A549 (cell line): ENCODE measurements at regions not wholly inside any gene's neighbourhood (a gene's known extent, or its start where the extent isn't known, plus 50 kb on each side); places are given as distances from the start of the nearest gene placed in this dataset.
A peak's percentile ranks its signal among the peaks of the same experiment; 100 is the strongest.

Experiments used
- ATAC-seq, 2 experiments: fragments of 200-7000 bp in 1 of 2; fragments of >200 bp in 1 of 2; cut with Nextera tagmentation in 1 of 2; cut with Tn5 transposase in 1 of 2; 3 replicates each; pipeline versions ENCODE4 v1.8.0 to v1.9.1; 2018 to 2020; ENCODE audit warnings: mild to moderate bottlenecking in 1 of 2, moderate library complexity in 1 of 2
- CTCF ChIA-PET: fragments of 300-600 bp; sonication (Branson Sonifier 250); formaldehyde crosslinking; extraction: SDS; loops from one replicate; lab custom pipeline; 2021; ENCODE audit warnings: antibody characterized with exemption, inconsistent platforms; lab: Yijun Ruan, JAX
- POLR2A ChIA-PET: fragments of 350-600 bp; formaldehyde crosslinking; extraction: SDS; loops from one replicate; lab custom pipeline; 2021; ENCODE audit warnings: antibody characterized with exemption, inconsistent platforms; lab: Yijun Ruan, JAX
- DNase-seq, 2 experiments: peaks; one replicate each; pipeline versions ENCODE4 v3.0.0 to v3.0.0-alpha.2; 2011 to 2016; ENCODE audit warnings: low read depth in 1 of 2, low spot score in 1 of 2
- FAIRE-seq: peaks from 2 replicates; lab custom pipeline; 2011; peaks lifted over from hg19 to GRCh38; lab: Jason Lieb, UNC
- H3K27ac ChIP-seq, 2 experiments: fragments of >200 bp; sonication (Bioruptor Twin); formaldehyde crosslinking; 3 replicates each; pipeline ENCODE4 v1.5.1; 2016 to 2017
- H3K4me1 ChIP-seq: fragments of >200 bp; sonication (Bioruptor Twin); formaldehyde crosslinking; 3 replicates; pipeline ENCODE4 v1.6.1; 2016
- H3K4me2 ChIP-seq: fragments of >200 bp; sonication (Bioruptor Twin); formaldehyde crosslinking; 3 replicates; pipeline ENCODE4 v1.6.1; 2016
- H3K4me3 ChIP-seq: fragments of >200 bp; sonication (Bioruptor Twin); formaldehyde crosslinking; 3 replicates; pipeline ENCODE4 v1.5.1; 2016
- H3K9me3 ChIP-seq: fragments of >200 bp; sonication (Bioruptor Twin); formaldehyde crosslinking; 3 replicates; pipeline ENCODE4 v1.6.1; 2016
- BHLHE40 ChIP-seq: IDR thresholded peaks from 2 replicates; pipeline ENCODE4 v1.6.1; 2012; ENCODE audit warnings: low read depth, low read length, inconsistent platforms
- CHD2 ChIP-seq: fragments of 150-350 bp; IDR thresholded peaks from 2 replicates; pipeline ENCODE4 v1.6.1; 2014; ENCODE audit warnings: low read length; ENCODE audit not compliant: partially characterized antibody
- CTCF ChIP-seq: fragments of >200 bp; sonication (Bioruptor Twin); formaldehyde crosslinking; IDR thresholded peaks from 3 replicates; pipeline ENCODE4 v1.5.1; 2016
- E2F6 ChIP-seq: IDR thresholded peaks from 2 replicates; pipeline ENCODE4 v1.6.1; 2012; ENCODE audit warnings: low read depth, borderline replicate concordance
- ELK1 ChIP-seq: fragments of 150-350 bp; IDR thresholded peaks from 2 replicates; pipeline ENCODE4 v1.6.1; 2014; ENCODE audit warnings: low read depth, mild to moderate bottlenecking, low read length
- FOSB ChIP-seq: fragments of 250-450 bp; sonication (Bioruptor Pico); IDR thresholded peaks from 2 replicates; pipeline ENCODE4 v1.5.0; 2020; ENCODE audit warnings: mild to moderate bottlenecking, moderate library complexity
- GATA3 ChIP-seq: IDR thresholded peaks from 2 replicates; pipeline ENCODE4 v1.6.1; 2012; ENCODE audit warnings: borderline replicate concordance
- HOXB13 ChIP-seq: fragments of 250-450 bp; sonication (Bioruptor Pico); IDR thresholded peaks from 2 replicates; pipeline ENCODE4 v1.5.0; 2020; ENCODE audit warnings: low read depth, mild to moderate bottlenecking, moderate library complexity
- HOXB5 ChIP-seq: fragments of 250-450 bp; sonication (Bioruptor Pico); IDR thresholded peaks from 2 replicates; pipeline ENCODE4 v1.5.0; 2020; ENCODE audit warnings: mild to moderate bottlenecking, moderate library complexity
- MAFK ChIP-seq: fragments of 450-650 bp; IDR thresholded peaks from 2 replicates; pipeline ENCODE4 v1.6.1; 2014; ENCODE audit not compliant: partially characterized antibody
- MAX ChIP-seq: IDR thresholded peaks from 2 replicates; pipeline ENCODE4 v1.6.1; 2012
- MYC ChIP-seq: IDR thresholded peaks from 2 replicates; pipeline ENCODE4 v1.6.1; 2012; ENCODE audit warnings: mild to moderate bottlenecking, inconsistent platforms, low read length, improper control_type of control experiment, borderline replicate concordance
- NFE2L2 ChIP-seq: fragments of 150-350 bp; conservative IDR thresholded peaks from 2 replicates; pipeline ENCODE4 v1.6.1; 2014; ENCODE audit warnings: low read length
- NPAS2 ChIP-seq: fragments of 250-450 bp; sonication (Bioruptor Pico); IDR thresholded peaks from 2 replicates; pipeline ENCODE4 v1.8.0; 2022; ENCODE audit warnings: mild to moderate bottlenecking, moderate library complexity, borderline replicate concordance
- PBX3 ChIP-seq: IDR thresholded peaks from 2 replicates; pipeline ENCODE4 v1.6.1; 2012
- RCOR1 ChIP-seq: fragments of 150-350 bp; IDR thresholded peaks from 2 replicates; pipeline ENCODE4 v1.6.1; 2014; ENCODE audit warnings: antibody characterized with exemption, low read length, low read depth
- RFX5 ChIP-seq: fragments of 450-650 bp; IDR thresholded peaks from 2 replicates; pipeline ENCODE4 v1.7.1; 2014; ENCODE audit warnings: antibody characterized with exemption, mild to moderate bottlenecking, moderate library complexity
- TFCP2L1 ChIP-seq: fragments of 250-450 bp; sonication (Bioruptor Pico); IDR thresholded peaks from 2 replicates; pipeline ENCODE4 v1.5.0; 2021; ENCODE audit warnings: mild to moderate bottlenecking
- TP53 ChIP-seq: fragments of 250-450 bp; sonication (Bioruptor Pico); IDR thresholded peaks from 2 replicates; pipeline ENCODE4 v1.5.0; 2021; ENCODE audit warnings: mild to moderate bottlenecking, moderate library complexity
- ZSCAN20 ChIP-seq: fragments of 250-450 bp; sonication (Bioruptor Pico); IDR thresholded peaks from 2 replicates; pipeline ENCODE4 v1.8.0; 2022; ENCODE audit warnings: mild to moderate bottlenecking, moderate library complexity
- WGBS: methylation state at CpG from one replicate; pipeline ENCODE4 v1.1.6; 2017; ENCODE audit errors: missing lambda C conversion rate; 5-methylcytosine and 5-hydroxymethylcytosine counted together

GRCh38 chr4:30265716-30266115, 454.5 kb upstream of the PCDH7 start:
- POLR2A ChIA-PET: no interaction called here

GRCh38 chr4:30268370-30268769, 451.8 kb upstream of the PCDH7 start:
- FAIRE-seq (no peak), ATAC-seq (no peak), DNase-seq (no peak)
- ChIA-PET POLR2A (no interaction called here), CTCF (no interaction called here)
- H3K4me1 ChIP-seq: no peaks in the 10 kb centered on the region
- H3K9me3 ChIP-seq: no peaks in the 10 kb centered on the region
- no peak overlapping the region for H3K27ac ChIP-seq
- TF ChIP-seq NPAS2 (CRISPR knock-in tag): no peak
- peak; percentile 17 for TF ChIP-seq MAFK
- TF ChIP-seq MAX: no peak
- no peak for TF ChIP-seq RCOR1
- no peak for TF ChIP-seq FOSB
- TF ChIP-seq TFCP2L1: no peak
- TF ChIP-seq, all 56 proteins: peak for 1
- Histone ChIP-seq H3K4me3 (no peak overlapping the region), H3K4me2 (no peak overlapping the region)
- WGBS: 10% methylated on average over 2 of the region's 2 CpGs

More at GRCh38 chr4:30265716-30266115, 454.5 kb upstream of the PCDH7 start:
- Histone ChIP-seq H3K4me3 (no peak overlapping the region), H3K9me3 (no peaks in the 10 kb centered on the region), H3K27ac (no peak overlapping the region), H3K4me2 (no peak overlapping the region)
- CTCF ChIA-PET: no interaction called here
- no peak for DNase-seq
- 18% methylated on average over 3 of the region's 3 CpGs for WGBS
- ATAC-seq: no peak
- no peak for FAIRE-seq
- TF ChIP-seq NFE2L2 (no peak), ZSCAN20 (CRISPR knock-in tag) (no peak), HOXB5 (CRISPR knock-in tag) (no peak)
- TF ChIP-seq, all 56 proteins: peak for 0
- H3K4me1 ChIP-seq: no peaks in the 10 kb centered on the region

- FAIRE-seq (no peak), ATAC-seq (no peak), DNase-seq (peak in 1 of 2 experiments; percentile 2)
- no peaks in the 10 kb centered on the region for H3K9me3 ChIP-seq
- H3K4me1 ChIP-seq: no peaks in the 10 kb centered on the region
- H3K4me2 ChIP-seq: no peak overlapping the region
- TF ChIP-seq HOXB13 (CRISPR knock-in tag): no peak
- TF ChIP-seq ELK1: no peak
- peak; percentile 14; the same call in 1 of the 3 replicates for TF ChIP-seq CTCF
- no peak for TF ChIP-seq GATA3
- TF ChIP-seq PBX3: no peak
- no peak for TF ChIP-seq MAFK
- TF ChIP-seq RFX5: no peak
- TF ChIP-seq E2F6: no peak
- TF ChIP-seq BHLHE40: no peak
- H3K27ac ChIP-seq: no peak overlapping the region
- WGBS: 7% methylated on average over 6 of the region's 6 CpGs
- CTCF ChIA-PET: no interaction called here
- no peak overlapping the region for H3K4me3 ChIP-seq
- POLR2A ChIA-PET: no interaction called here
Observed at GRCh38 chr4:30269850-30270249, 450.3 kb upstream of the PCDH7 start.

GRCh38 chr4:30281986-30282385, 438.2 kb upstream of the PCDH7 start:
- DNase-seq (no peak), FAIRE-seq (no peak), ATAC-seq (no peak)
- no peak for TF ChIP-seq CHD2
- no peak for TF ChIP-seq GATA3
- TF ChIP-seq MYC: no peak
- TF ChIP-seq HOXB5 (CRISPR knock-in tag): no peak
- TF ChIP-seq TP53 (CRISPR knock-in tag): no peak
- TF ChIP-seq ZSCAN20 (CRISPR knock-in tag): no peak
- ChIA-PET CTCF (no interaction called here), POLR2A (no interaction called here)
- H3K27ac ChIP-seq: no peak overlapping the region
- no peaks in the 10 kb centered on the region for H3K4me1 ChIP-seq
- H3K4me3 ChIP-seq: no peak overlapping the region
- H3K9me3 ChIP-seq: no peaks in the 10 kb centered on the region
- no peak overlapping the region for H3K4me2 ChIP-seq
